B cell (primary cell): ENCODE measurements at regions not wholly inside any gene's neighbourhood (a gene's known extent, or its start where the extent isn't known, plus 50 kb on each side); places are given as distances from the start of the nearest gene placed in this dataset.

ENCODE experiments used
- ATAC-seq: fragments of 200-7000 bp; cut with Tn5 transposase; one replicate; pipeline ENCODE4 v1.10.0; 2021; ENCODE audit warnings: low read depth, mild to moderate bottlenecking, moderate number of reproducible peaks, moderate library complexity
- CTCF ChIA-PET: fragments of 350-600 bp; sonication (Branson Sonifier 250); formaldehyde crosslinking; loops from one replicate; lab custom pipeline; 2021; ENCODE audit warnings: antibody characterized with exemption, inconsistent platforms; lab: Charles Lee
- POLR2A ChIA-PET: fragments of 350-600 bp; sonication (Branson Sonifier 250); formaldehyde crosslinking; loops from one replicate; lab custom pipeline; 2021; ENCODE audit warnings: antibody characterized with exemption; lab: Charles Lee
- DNase-seq: peaks from one replicate; pipeline ENCODE4 v3.0.0; 2013
- H2AFZ ChIP-seq: 2 replicates; pipeline ENCODE4 v1.6.1; 2012; ENCODE audit warnings: mild to moderate bottlenecking, low read depth, low read length; ENCODE audit not compliant: insufficient read depth, poor library complexity, severe bottlenecking
- H3K27ac ChIP-seq, 2 donors: 1 replicate in 1 of 2; 2 replicates in 1 of 2; pipeline ENCODE4 v1.5.1; 2012 to 2013; ENCODE audit warnings: low read length in 2 of 2, mild to moderate bottlenecking in 2 of 2, moderate library complexity in 1 of 2
- H3K27me3 ChIP-seq, 4 experiments: fragments of 200-600 bp in 1 of 4; sonication (generic) in 1 of 4; replicated peaks in 1 of 4; 1 replicate in 2 of 4; 2 replicates in 2 of 4; pipeline versions ENCODE4 v1.6.1 to v1.7.0; 2013 to 2016; ENCODE audit warnings: low read length in 3 of 4, mild to moderate bottlenecking in 2 of 4, mixed read lengths in 1 of 4, moderate library complexity in 1 of 4; ENCODE audit not compliant: insufficient read depth in 4 of 4, control insufficient read depth in 3 of 4; ENCODE audit errors: control extremely low read depth in 1 of 4
- H3K36me3 ChIP-seq, 2 experiments: replicated peaks in 1 of 2; 1 replicate in 1 of 2; 2 replicates in 1 of 2; pipeline versions ENCODE4 v1.6.1 to v1.7.1; 2013; ENCODE audit warnings: low read length in 1 of 2; ENCODE audit not compliant: insufficient read depth in 2 of 2, control insufficient read depth in 1 of 2; ENCODE audit errors: control extremely low read depth in 1 of 2, extremely low read depth in 1 of 2
- H3K4me1 ChIP-seq, 2 donors: fragments of 200-600 bp in 1 of 2; sonication (generic) in 1 of 2; 1 replicate in 1 of 2; 2 replicates in 1 of 2; pipeline versions ENCODE4 v1.5.1 to v1.6.1; 2013 to 2017; ENCODE audit warnings: low read length in 2 of 2; ENCODE audit not compliant: control insufficient read depth in 2 of 2, insufficient read depth in 2 of 2
- H3K4me2 ChIP-seq: replicated peaks from 2 replicates; pipeline ENCODE3; 2012; ENCODE audit warnings: mild to moderate bottlenecking, low read depth, low read length; ENCODE audit not compliant: poor library complexity, severe bottlenecking
- H3K4me3 ChIP-seq, 5 experiments: fragments of 200-600 bp in 1 of 5; sonication (generic) in 1 of 5; 1 replicate in 3 of 5; 2 replicates in 2 of 5; pipeline versions ENCODE4 v1.5.1 to v1.7.0; 2011 to 2016; ENCODE audit warnings: low read length in 4 of 5, mild to moderate bottlenecking in 4 of 5, low read depth in 2 of 5, control low read depth in 1 of 5, moderate library complexity in 1 of 5; ENCODE audit not compliant: insufficient read depth in 1 of 5; ENCODE audit errors: control extremely low read depth in 1 of 5, extremely low read depth in 1 of 5
- H3K79me2 ChIP-seq: fragments of 200-600 bp; sonication (generic); one replicate; pipeline ENCODE4 v1.6.0; 2016; ENCODE audit warnings: low read length; ENCODE audit not compliant: control insufficient read depth, insufficient read depth
- H3K9ac ChIP-seq: fragments of 200-600 bp; sonication (generic); 2 replicates; pipeline ENCODE4 v1.6.1; 2017; ENCODE audit warnings: mild to moderate bottlenecking, low read length, moderate library complexity
- H3K9me3 ChIP-seq, 3 donors: one replicate each; pipeline versions ENCODE4 v1.6.1 to v1.7.1; 2013; ENCODE audit warnings: low read length in 2 of 3; ENCODE audit not compliant: control insufficient read depth in 2 of 3, insufficient read depth in 1 of 3; ENCODE audit errors: control extremely low read depth in 1 of 3
- H4K20me1 ChIP-seq: 2 replicates; pipeline ENCODE4 v1.6.0; 2012; ENCODE audit warnings: mild to moderate bottlenecking, low read length; ENCODE audit not compliant: insufficient read depth, control insufficient read depth, poor library complexity, severe bottlenecking
- H3K27ac Mint-ChIP-seq: one replicate; pipeline ENCODE4 v1.8.0; 2021; ENCODE audit warnings: mixed read lengths
- H3K27me3 Mint-ChIP-seq: one replicate; pipeline ENCODE4 v1.8.0; 2021; ENCODE audit warnings: mixed read lengths
- H3K4me1 Mint-ChIP-seq: one replicate; pipeline ENCODE4 v1.8.0; 2021; ENCODE audit warnings: mixed read lengths
- H3K4me3 Mint-ChIP-seq: one replicate; pipeline ENCODE4 v1.8.0; 2021; ENCODE audit warnings: mixed read lengths
- H3K9me3 Mint-ChIP-seq: one replicate; pipeline ENCODE4 v1.8.0; 2022; ENCODE audit warnings: mixed read lengths; ENCODE audit not compliant: insufficient read depth
- EZH2 ChIP-seq: IDR thresholded peaks from 2 replicates; pipeline ENCODE4 v1.6.1; 2012; ENCODE audit warnings: borderline replicate concordance, low read depth, mild to moderate bottlenecking, moderate library complexity, low read length; ENCODE audit not compliant: insufficient read depth, poor library complexity, severe bottlenecking
- WGBS: methylation state at CpG from one replicate; pipeline ENCODE4 v1.1.5; 2013; ENCODE audit warnings: missing lambda C conversion rate; ENCODE audit not compliant: insufficient coverage; 5-methylcytosine and 5-hydroxymethylcytosine counted together
- intact Hi-C: fragments of 100-400 bp; cut with micrococcal nuclease; formaldehyde crosslinking; loops from one replicate; pipeline ENCODE4 v1.10.0; 2022
- TF ChIP-seq, protein P1 (sequence below): fragments of 200-600 bp; IDR thresholded peaks from one replicate; pipeline ENCODE4 v1.8.0; 2022; ENCODE audit warnings: antibody characterized with exemption, mild to moderate bottlenecking

DNA sequence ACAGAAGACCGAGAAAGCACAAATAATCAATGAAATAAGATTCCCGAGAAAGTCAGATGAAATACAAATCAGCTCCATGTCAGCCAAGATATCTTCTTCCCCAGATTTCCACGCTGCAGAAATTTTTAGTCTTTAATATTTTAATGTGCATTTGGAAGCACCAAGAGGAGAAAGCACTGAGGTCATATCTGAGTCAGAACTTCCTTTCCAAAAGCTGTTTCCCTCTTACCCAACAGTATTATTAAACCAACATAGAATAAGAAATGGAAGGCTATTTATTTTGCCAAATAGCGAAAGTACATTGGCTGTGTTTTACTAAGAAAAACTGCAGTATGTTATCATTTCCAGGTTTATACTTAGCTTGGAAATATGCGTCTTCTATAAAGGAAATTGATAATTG, 772.1 kb upstream of the CDH9 start:
- ATAC-seq (no peak), DNase-seq (no peak)
- Histone ChIP-seq H3K9ac (no peak overlapping the region), H4K20me1 (no peaks in the 10 kb centered on the region), H3K4me2 (no peak overlapping the region), H3K27ac (no peak overlapping the region), H3K9me3 (no peaks in the 10 kb centered on the region), H3K27me3 (no peaks in the 10 kb centered on the region), H3K79me2 (no peaks in the 10 kb centered on the region), H3K4me1 (no peaks in the 10 kb centered on the region), H3K36me3 (no peaks in the 10 kb centered on the region), H2AFZ (no peak overlapping the region), H3K4me3 (no peak overlapping the region)
- Mint-ChIP-seq H3K9me3 (peaks cover 5% of the 10 kb centered on the region), H3K27me3 (no peaks in the 10 kb centered on the region), H3K27ac (no peak overlapping the region), H3K4me3 (no peak overlapping the region), H3K4me1 (no peaks in the 10 kb centered on the region)
- POLR2A ChIA-PET = no interaction called here
- no CpG with 5 or more reads among the region's 5 CpGs for WGBS
- intact Hi-C loops = no loop called here
- TF ChIP-seq, protein P1, sequence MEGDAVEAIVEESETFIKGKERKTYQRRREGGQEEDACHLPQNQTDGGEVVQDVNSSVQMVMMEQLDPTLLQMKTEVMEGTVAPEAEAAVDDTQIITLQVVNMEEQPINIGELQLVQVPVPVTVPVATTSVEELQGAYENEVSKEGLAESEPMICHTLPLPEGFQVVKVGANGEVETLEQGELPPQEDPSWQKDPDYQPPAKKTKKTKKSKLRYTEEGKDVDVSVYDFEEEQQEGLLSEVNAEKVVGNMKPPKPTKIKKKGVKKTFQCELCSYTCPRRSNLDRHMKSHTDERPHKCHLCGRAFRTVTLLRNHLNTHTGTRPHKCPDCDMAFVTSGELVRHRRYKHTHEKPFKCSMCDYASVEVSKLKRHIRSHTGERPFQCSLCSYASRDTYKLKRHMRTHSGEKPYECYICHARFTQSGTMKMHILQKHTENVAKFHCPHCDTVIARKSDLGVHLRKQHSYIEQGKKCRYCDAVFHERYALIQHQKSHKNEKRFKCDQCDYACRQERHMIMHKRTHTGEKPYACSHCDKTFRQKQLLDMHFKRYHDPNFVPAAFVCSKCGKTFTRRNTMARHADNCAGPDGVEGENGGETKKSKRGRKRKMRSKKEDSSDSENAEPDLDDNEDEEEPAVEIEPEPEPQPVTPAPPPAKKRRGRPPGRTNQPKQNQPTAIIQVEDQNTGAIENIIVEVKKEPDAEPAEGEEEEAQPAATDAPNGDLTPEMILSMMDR = no peak
- TF ChIP-seq EZH2 = no peak
- CTCF ChIA-PET = no interaction called here

DNA sequence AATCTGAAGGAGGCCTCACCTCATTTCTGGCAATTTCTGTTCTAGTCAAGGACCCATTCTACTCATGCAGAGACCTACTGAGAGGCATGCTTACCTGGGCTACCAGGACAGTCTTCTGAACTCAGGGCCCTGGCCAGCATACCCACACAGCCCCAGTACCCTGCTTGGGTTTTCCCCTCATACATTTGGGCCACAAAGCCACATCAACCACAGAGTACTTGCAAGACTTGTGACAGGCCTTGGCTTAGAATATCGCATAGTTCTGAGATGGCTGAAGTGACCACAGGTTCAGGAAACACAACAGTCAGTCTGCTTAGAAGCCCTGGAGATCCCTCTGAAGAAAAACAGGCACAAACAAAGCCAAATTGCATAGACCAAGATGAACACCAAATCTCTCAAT, 758.8 kb upstream of the CDH9 start:
- H3K9ac ChIP-seq = no peak overlapping the region
- peaks cover 0 to 11% (median 0%) of the 10 kb centered on the region in 3 donors for H3K9me3 ChIP-seq
- ChIA-PET POLR2A (no interaction called here), CTCF (no interaction called here)
- no peak for TF ChIP-seq EZH2
- TF ChIP-seq, protein P1 = no peak
- no peaks in the 10 kb centered on the region for H3K4me1 ChIP-seq
- DNase-seq (no peak), ATAC-seq (no peak)
- no peaks in the 10 kb centered on the region for H3K36me3 ChIP-seq
- no peak overlapping the region for H3K4me3 ChIP-seq
- H3K27me3 Mint-ChIP-seq = no peaks in the 10 kb centered on the region
- H3K4me2 ChIP-seq = no peak overlapping the region
- intact Hi-C loops = no loop called here
- no peaks in the 10 kb centered on the region for H3K4me1 Mint-ChIP-seq
- no peaks in the 10 kb centered on the region for H4K20me1 ChIP-seq
- no peak overlapping the region for H3K4me3 Mint-ChIP-seq
- WGBS = 100% methylated on average over 1 of the region's 1 CpG
- no peaks in the 10 kb centered on the region for H3K27me3 ChIP-seq
- H3K27ac ChIP-seq = no peak overlapping the region
- peaks cover 3% of the 10 kb centered on the region for H3K9me3 Mint-ChIP-seq
- no peaks in the 10 kb centered on the region for H3K79me2 ChIP-seq
- H2AFZ ChIP-seq = no peak overlapping the region
- no peak overlapping the region for H3K27ac Mint-ChIP-seq
